ENCODE measurements at regions not wholly inside any gene's neighbourhood (a gene's known extent, or its start where the extent isn't known, plus 50 kb on each side); places are given as distances from the start of the nearest gene placed in this dataset.

DNA sequence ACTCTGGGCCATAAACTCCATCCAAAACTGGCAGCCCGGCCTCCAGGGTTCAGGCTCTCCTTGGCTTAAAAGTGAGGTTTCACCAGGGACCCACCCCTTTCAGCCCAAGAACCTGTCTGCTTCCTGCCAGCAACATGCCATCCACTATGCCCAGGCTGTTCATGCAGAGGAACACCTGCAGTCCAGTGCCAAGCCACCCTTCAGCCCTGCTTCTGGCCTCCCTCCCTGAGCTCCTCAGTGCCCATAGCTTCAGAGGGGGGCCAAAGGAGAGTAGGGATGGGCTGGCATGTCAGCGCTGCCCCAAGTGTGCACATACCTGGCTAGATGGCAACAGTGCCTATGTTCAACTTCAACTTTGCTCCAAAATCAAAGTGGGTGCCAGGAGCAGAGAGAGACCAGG lies 166.9 kb upstream of the MRPS30 start:
- Histone ChIP-seq H3K79me2 (ENCODE audit: insufficient read depth) (no peaks in the 10 kb centered on the region), H3K4me1 (ENCODE audit: control insufficient read depth in 1 of 2, insufficient read depth in 2 of 2, low read depth in 1 of 2, low read length in 1 of 2) (no peaks in the 10 kb centered on the region), H3K36me3 (replicated peaks in 1 of 2; ENCODE audit: control insufficient read depth in 1 of 2, insufficient read depth in 2 of 2, low read length in 1 of 2) (no peaks in the 10 kb centered on the region), H3F3A (replicated peaks; ENCODE audit: insufficient read depth) (no peaks in the 10 kb centered on the region), H3K9ac (no peak overlapping the region), H3K27ac (ENCODE audit: low read depth in 2 of 2, low read length in 1 of 2) (no peak overlapping the region), H3K4me3 (ENCODE audit: low read depth in 2 of 2, low read length in 1 of 2) (no peak overlapping the region), H3K4me2 (no peak overlapping the region), H3K27me3 (ENCODE audit: insufficient read depth) (no peaks in the 10 kb centered on the region), H4K20me1 (ENCODE audit: insufficient read depth) (no peaks in the 10 kb centered on the region), H3K9me3 (no peaks in the 10 kb centered on the region), H2AFZ (ENCODE audit: low read depth) (no peak overlapping the region), H3K9me2 (no peaks in the 10 kb centered on the region)
- TF ChIP-seq, protein P1, sequence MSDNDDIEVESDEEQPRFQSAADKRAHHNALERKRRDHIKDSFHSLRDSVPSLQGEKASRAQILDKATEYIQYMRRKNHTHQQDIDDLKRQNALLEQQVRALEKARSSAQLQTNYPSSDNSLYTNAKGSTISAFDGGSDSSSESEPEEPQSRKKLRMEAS (IDR thresholded peaks at IDR 0.05; ENCODE audit: low read depth), result no peak
- no peak for TF ChIP-seq EP300 (IDR thresholded peaks at IDR 0.05; ENCODE audit: borderline replicate concordance in 1 of 2, low read depth in 1 of 2, low read length in 1 of 2)
- TF ChIP-seq GATA2 (CRISPR knock-in tag; IDR thresholded peaks at IDR 0.05), result no peak
- TF ChIP-seq MXI1 (IDR thresholded peaks at IDR 0.05; ENCODE audit: low read depth, low read length), result no peak
- no peak for TF ChIP-seq REST (IDR thresholded peaks at IDR 0.05; ENCODE audit: low read depth, low read length)
- TF ChIP-seq NRF1 (IDR thresholded peaks at IDR 0.05; ENCODE audit: low read depth, low read length), result no peak
- TF ChIP-seq YY1 (IDR thresholded peaks at IDR 0.05; ENCODE audit: low read depth), result no peak
- no peak for TF ChIP-seq SIN3A (IDR thresholded peaks at IDR 0.05; ENCODE audit: borderline replicate concordance, low read depth, low read length)
- TF ChIP-seq CTCF (IDR thresholded peaks at IDR 0.05), result no peak
- no peak for TF ChIP-seq GABPA (IDR thresholded peaks at IDR 0.05; ENCODE audit: low read depth)
- TF ChIP-seq PBX3 (IDR thresholded peaks at IDR 0.05), result no peak
- no peak for TF ChIP-seq ZBTB33 (IDR thresholded peaks at IDR 0.05; ENCODE audit: borderline replicate concordance, low read depth)
- POLR2A ChIA-PET, result no interaction called here
- CTCF ChIA-PET, result no interaction called here
- no peak for DNase-seq
- 7% methylated on average over 2 of the region's 2 CpGs for WGBS (ENCODE audit: low lambda C conversion rate)
